WTC11 (cell line): ENCODE measurements at regions not wholly inside any gene's neighbourhood (a gene's known extent, or its start where the extent isn't known, plus 50 kb on each side); places are given as distances from the start of the nearest gene placed in this dataset.

Source experiments
- AR ChIP-seq: fragments of 250-450 bp; sonication (Bioruptor Pico); IDR thresholded peaks from 2 replicates; pipeline ENCODE4 v1.9.0; 2021; ENCODE audit warnings: mild to moderate bottlenecking
- ATF6 ChIP-seq: sonication (generic); formaldehyde crosslinking; IDR thresholded peaks from 2 replicates; pipeline ENCODE4 v1.8.1; 2023; ENCODE audit warnings: mild to moderate bottlenecking, missing genetic modification reagents
- CTCF ChIP-seq: fragments of 200-600 bp; IDR thresholded peaks from 2 replicates; pipeline ENCODE4 v1.8.0; 2022; ENCODE audit warnings: antibody characterized with exemption
- ESRRA ChIP-seq: sonication (generic); formaldehyde crosslinking; IDR thresholded peaks from 2 replicates; pipeline ENCODE4 v1.8.1; 2022; ENCODE audit warnings: mild to moderate bottlenecking, missing genetic modification reagents, borderline replicate concordance
- ETV6 ChIP-seq: sonication (generic); formaldehyde crosslinking; IDR thresholded peaks from 2 replicates; pipeline ENCODE4 v1.8.1; 2022; ENCODE audit warnings: mild to moderate bottlenecking, missing genetic modification reagents
- GABPB1 ChIP-seq: sonication (generic); formaldehyde crosslinking; IDR thresholded peaks from 2 replicates; pipeline ENCODE4 v1.8.1; 2023; ENCODE audit warnings: mild to moderate bottlenecking, missing genetic modification reagents
- GTF2I ChIP-seq: fragments of 250-450 bp; sonication (Bioruptor Pico); conservative IDR thresholded peaks from 2 replicates; pipeline ENCODE4 v1.4.0; 2021; ENCODE audit warnings: mild to moderate bottlenecking
- MYBL2 ChIP-seq: sonication (generic); formaldehyde crosslinking; IDR thresholded peaks from 2 replicates; pipeline ENCODE4 v1.8.1; 2023; ENCODE audit warnings: mild to moderate bottlenecking, moderate library complexity, missing genetic modification reagents
- NFYB ChIP-seq: sonication (generic); formaldehyde crosslinking; conservative IDR thresholded peaks from 2 replicates; pipeline ENCODE4 v1.8.0; 2022; ENCODE audit warnings: low read depth, missing genetic modification reagents
- NR2C2 ChIP-seq: sonication (generic); formaldehyde crosslinking; IDR thresholded peaks from 2 replicates; pipeline ENCODE4 v1.8.0; 2022; ENCODE audit warnings: mild to moderate bottlenecking, missing genetic modification reagents
- SP1 ChIP-seq: sonication (generic); formaldehyde crosslinking; conservative IDR thresholded peaks from 2 replicates; pipeline ENCODE4 v1.8.1; 2022; ENCODE audit warnings: missing genetic modification reagents
- STAT6 ChIP-seq: sonication (generic); formaldehyde crosslinking; conservative IDR thresholded peaks from 2 replicates; pipeline ENCODE4 v1.8.1; 2023; ENCODE audit warnings: mild to moderate bottlenecking, low read depth, missing genetic modification reagents, moderate library complexity
- TEAD4 ChIP-seq: sonication (generic); formaldehyde crosslinking; IDR thresholded peaks from 2 replicates; pipeline ENCODE4 v1.8.0; 2022; ENCODE audit warnings: mild to moderate bottlenecking, missing genetic modification reagents
- ZNF512 ChIP-seq: sonication (generic); formaldehyde crosslinking; IDR thresholded peaks from 2 replicates; pipeline ENCODE4 v1.8.1; 2022; ENCODE audit warnings: missing genetic modification reagents, borderline replicate concordance

GRCh38 chr20:57075603-57076002 lies 190.8 kb downstream of the BMP7 start:
- no peak for TF ChIP-seq MYBL2 (CRISPR knock-in tag)
- TF ChIP-seq STAT6, result no peak
- TF ChIP-seq ETV6, result no peak
- TF ChIP-seq NR2C2 (CRISPR knock-in tag), result no peak
- no peak for TF ChIP-seq CTCF
- no peak for TF ChIP-seq GTF2I (CRISPR knock-in tag)
- TF ChIP-seq ESRRA (CRISPR knock-in tag), result no peak
- TF ChIP-seq ZNF512 (CRISPR knock-in tag), result no peak
- no peak for TF ChIP-seq SP1 (CRISPR knock-in tag)
- no peak for TF ChIP-seq GABPB1 (CRISPR knock-in tag)
- TF ChIP-seq NFYB, result no peak
- no peak for TF ChIP-seq TEAD4 (CRISPR knock-in tag)
- no peak for TF ChIP-seq ATF6 (CRISPR knock-in tag)
- no peak for TF ChIP-seq AR
